ENCODE measurements at regions not wholly inside any gene's neighbourhood (a gene's known extent, or its start where the extent isn't known, plus 50 kb on each side); places are given as distances from the start of the nearest gene placed in this dataset.

DNA sequence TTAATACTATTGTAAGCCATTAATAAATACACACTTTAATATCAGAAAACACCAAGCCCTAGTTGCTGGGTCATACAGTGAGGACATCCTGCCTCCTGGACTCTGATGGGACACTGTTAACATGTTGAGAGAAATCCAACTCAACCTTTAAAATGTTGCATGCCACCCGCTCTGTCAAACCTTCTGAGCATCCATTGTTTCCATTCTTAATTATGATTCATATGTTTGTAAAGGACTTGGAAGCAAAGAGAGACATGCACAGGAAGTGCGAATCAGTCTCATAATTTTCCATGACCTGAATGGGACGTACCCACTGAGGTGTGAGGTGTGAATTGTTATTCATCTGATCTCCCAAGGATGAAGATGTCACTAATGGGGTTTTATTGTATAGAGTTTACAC, 186.4 kb downstream of the CAAP1 start:
- no peak overlapping the region for H3K27ac ChIP-seq (replicated peaks)
- H3K4me3 ChIP-seq (replicated peaks; ENCODE audit: insufficient read depth, low read length) = no peak overlapping the region
- no peaks in the 10 kb centered on the region for H3K27me3 ChIP-seq (ENCODE audit: insufficient read depth, poor library complexity, severe bottlenecking)
- TF ChIP-seq POLR2AphosphoS5 (IDR thresholded peaks at IDR 0.05; ENCODE audit: low read depth) = no peak
- TF ChIP-seq, protein P1, sequence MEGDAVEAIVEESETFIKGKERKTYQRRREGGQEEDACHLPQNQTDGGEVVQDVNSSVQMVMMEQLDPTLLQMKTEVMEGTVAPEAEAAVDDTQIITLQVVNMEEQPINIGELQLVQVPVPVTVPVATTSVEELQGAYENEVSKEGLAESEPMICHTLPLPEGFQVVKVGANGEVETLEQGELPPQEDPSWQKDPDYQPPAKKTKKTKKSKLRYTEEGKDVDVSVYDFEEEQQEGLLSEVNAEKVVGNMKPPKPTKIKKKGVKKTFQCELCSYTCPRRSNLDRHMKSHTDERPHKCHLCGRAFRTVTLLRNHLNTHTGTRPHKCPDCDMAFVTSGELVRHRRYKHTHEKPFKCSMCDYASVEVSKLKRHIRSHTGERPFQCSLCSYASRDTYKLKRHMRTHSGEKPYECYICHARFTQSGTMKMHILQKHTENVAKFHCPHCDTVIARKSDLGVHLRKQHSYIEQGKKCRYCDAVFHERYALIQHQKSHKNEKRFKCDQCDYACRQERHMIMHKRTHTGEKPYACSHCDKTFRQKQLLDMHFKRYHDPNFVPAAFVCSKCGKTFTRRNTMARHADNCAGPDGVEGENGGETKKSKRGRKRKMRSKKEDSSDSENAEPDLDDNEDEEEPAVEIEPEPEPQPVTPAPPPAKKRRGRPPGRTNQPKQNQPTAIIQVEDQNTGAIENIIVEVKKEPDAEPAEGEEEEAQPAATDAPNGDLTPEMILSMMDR (IDR thresholded peaks at IDR 0.05; ENCODE audit: insufficient read depth, low read length) = no peak
- TF ChIP-seq, protein P2, sequence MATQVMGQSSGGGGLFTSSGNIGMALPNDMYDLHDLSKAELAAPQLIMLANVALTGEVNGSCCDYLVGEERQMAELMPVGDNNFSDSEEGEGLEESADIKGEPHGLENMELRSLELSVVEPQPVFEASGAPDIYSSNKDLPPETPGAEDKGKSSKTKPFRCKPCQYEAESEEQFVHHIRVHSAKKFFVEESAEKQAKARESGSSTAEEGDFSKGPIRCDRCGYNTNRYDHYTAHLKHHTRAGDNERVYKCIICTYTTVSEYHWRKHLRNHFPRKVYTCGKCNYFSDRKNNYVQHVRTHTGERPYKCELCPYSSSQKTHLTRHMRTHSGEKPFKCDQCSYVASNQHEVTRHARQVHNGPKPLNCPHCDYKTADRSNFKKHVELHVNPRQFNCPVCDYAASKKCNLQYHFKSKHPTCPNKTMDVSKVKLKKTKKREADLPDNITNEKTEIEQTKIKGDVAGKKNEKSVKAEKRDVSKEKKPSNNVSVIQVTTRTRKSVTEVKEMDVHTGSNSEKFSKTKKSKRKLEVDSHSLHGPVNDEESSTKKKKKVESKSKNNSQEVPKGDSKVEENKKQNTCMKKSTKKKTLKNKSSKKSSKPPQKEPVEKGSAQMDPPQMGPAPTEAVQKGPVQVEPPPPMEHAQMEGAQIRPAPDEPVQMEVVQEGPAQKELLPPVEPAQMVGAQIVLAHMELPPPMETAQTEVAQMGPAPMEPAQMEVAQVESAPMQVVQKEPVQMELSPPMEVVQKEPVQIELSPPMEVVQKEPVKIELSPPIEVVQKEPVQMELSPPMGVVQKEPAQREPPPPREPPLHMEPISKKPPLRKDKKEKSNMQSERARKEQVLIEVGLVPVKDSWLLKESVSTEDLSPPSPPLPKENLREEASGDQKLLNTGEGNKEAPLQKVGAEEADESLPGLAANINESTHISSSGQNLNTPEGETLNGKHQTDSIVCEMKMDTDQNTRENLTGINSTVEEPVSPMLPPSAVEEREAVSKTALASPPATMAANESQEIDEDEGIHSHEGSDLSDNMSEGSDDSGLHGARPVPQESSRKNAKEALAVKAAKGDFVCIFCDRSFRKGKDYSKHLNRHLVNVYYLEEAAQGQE (IDR thresholded peaks at IDR 0.05; ENCODE audit: insufficient replicate concordance, low read depth) = no peak
- no peak for TF ChIP-seq SPI1 (IDR thresholded peaks at IDR 0.05; ENCODE audit: borderline replicate concordance, low read depth)
- TF ChIP-seq GABPA (IDR thresholded peaks at IDR 0.05; ENCODE audit: low read depth) = no peak
- no peak for DNase-seq (ENCODE audit: low read depth in 1 of 2, low spot score in 1 of 2)

DNA sequence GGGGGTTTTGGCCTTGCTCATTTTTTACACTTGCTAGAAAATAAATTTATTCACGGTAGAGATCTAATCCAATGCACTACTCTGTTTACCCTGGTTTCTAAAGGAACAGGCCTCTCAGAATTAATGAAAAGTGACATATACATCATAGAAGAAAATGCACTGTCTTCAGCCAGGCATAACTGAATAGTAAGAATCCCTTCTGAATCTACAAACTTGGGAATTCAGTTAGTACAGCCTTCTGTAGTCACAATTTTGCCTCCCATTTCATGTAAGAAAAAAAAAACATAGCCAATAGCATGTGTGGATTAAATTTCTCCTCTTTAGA, 197.3 kb downstream of the CAAP1 start:
- no peak overlapping the region for H3K4me3 ChIP-seq (replicated peaks; ENCODE audit: insufficient read depth, low read length)
- DNase-seq (ENCODE audit: low read depth in 1 of 2, low spot score in 1 of 2) = no peak
- TF ChIP-seq, protein P1 (IDR thresholded peaks at IDR 0.05; ENCODE audit: insufficient read depth, low read length) = no peak
- TF ChIP-seq SPI1 (IDR thresholded peaks at IDR 0.05; ENCODE audit: borderline replicate concordance, low read depth) (no peak), POLR2AphosphoS5 (IDR thresholded peaks at IDR 0.05; ENCODE audit: low read depth) (no peak), GABPA (IDR thresholded peaks at IDR 0.05; ENCODE audit: low read depth) (no peak)
- TF ChIP-seq, protein P2 (IDR thresholded peaks at IDR 0.05; ENCODE audit: insufficient replicate concordance, low read depth) = no peak
- no peak overlapping the region for H3K27ac ChIP-seq (replicated peaks)
- H3K27me3 ChIP-seq (ENCODE audit: insufficient read depth, poor library complexity, severe bottlenecking) = no peaks in the 10 kb centered on the region

DNA sequence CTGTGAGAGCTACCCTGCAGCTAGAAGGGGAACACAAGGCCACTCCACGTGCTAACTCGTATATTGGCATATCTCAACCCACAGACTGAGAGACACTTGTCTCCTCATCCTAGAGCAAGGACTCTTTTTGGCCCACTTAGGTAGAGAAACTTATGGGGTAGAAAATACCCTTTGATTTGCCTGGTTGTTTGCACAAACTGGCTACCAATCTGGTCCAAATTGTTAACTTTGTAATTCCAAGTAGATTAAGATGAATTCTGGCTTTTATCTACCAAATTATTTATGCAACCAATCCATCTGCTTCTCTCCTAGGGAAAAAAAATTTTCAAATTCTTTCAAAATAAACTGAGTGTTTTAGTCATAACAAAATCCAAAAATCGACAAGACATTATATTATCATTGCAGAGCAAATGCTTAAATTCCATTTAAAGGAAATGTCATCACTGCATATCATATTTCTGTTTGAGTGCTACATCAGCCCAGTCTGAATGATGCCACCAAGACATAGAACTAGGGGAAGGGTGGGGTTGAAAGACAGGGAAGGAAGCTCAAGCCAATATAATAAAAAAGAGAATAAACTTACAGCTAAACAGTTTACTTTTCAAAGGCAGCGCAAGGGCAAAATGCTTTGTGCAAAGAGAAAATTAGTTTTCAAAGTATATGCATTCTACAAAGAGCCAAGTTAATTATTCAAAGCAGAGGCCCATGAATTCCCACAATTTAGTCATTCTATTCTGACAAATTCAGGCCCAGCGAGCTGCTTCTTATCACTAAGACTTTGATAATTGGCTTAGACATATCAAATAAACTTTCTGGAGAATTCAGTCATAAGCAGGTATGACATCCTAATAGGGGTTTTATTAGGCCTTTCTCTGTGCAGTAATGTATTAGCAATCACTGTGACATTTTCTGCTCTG, 198.0 kb downstream of the CAAP1 start:
- no peak overlapping the region for H3K4me3 ChIP-seq (replicated peaks; ENCODE audit: insufficient read depth, low read length)
- H3K27ac ChIP-seq (replicated peaks) = no peak overlapping the region
- no peak for DNase-seq (ENCODE audit: low read depth in 1 of 2, low spot score in 1 of 2)
- no peaks in the 10 kb centered on the region for H3K27me3 ChIP-seq (ENCODE audit: insufficient read depth, poor library complexity, severe bottlenecking)
- TF ChIP-seq, protein P2 (IDR thresholded peaks at IDR 0.05; ENCODE audit: insufficient replicate concordance, low read depth) = no peak
- no peak for TF ChIP-seq POLR2AphosphoS5 (IDR thresholded peaks at IDR 0.05; ENCODE audit: low read depth)
- TF ChIP-seq, protein P1 (IDR thresholded peaks at IDR 0.05; ENCODE audit: insufficient read depth, low read length) = no peak
- TF ChIP-seq SPI1 (IDR thresholded peaks at IDR 0.05; ENCODE audit: borderline replicate concordance, low read depth) = no peak
- TF ChIP-seq GABPA (IDR thresholded peaks at IDR 0.05; ENCODE audit: low read depth) = no peak
